ENCODE measurements at regions not wholly inside any gene's neighbourhood (a gene's known extent, or its start where the extent isn't known, plus 50 kb on each side); places are given as distances from the start of the nearest gene placed in this dataset.
"Not testable (repeated sequence)": the region's sequence is repeated elsewhere in the genome, so short reads cannot be mapped to it uniquely, and the experiment has no call there.

DNA sequence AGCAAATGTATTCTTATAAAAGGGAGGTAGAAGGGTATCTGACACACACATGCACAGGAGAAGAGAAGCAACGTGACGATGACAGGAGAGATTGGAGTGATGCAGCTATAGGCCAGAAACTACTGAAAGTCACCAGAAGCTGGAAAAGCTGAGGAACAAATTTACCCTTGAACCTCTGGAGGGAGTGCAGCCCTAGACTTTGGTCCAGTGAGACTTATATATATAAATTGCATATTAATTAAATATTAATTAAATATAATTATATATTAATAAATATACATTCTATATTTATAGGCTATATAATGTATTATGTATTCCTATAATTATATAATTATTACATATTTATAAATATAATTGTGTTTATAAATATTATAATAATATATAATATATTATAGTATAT lies 96.5 kb upstream of the LMCD1 start:
- H3K36me3 Mint-ChIP-seq (ENCODE audit: low read depth) = no peaks in the 10 kb centered on the region
- H3K4me3 Mint-ChIP-seq = no peak overlapping the region
- H3K4me1 Mint-ChIP-seq = no peaks in the 10 kb centered on the region
- no peak for DNase-seq
- no peaks in the 10 kb centered on the region for H3K9me3 Mint-ChIP-seq
- H3K27me3 Mint-ChIP-seq = peaks cover 5% of the 10 kb centered on the region
- no peak overlapping the region for H3K27ac Mint-ChIP-seq
- CTCF ChIA-PET = no interaction called here
- POLR2A ChIA-PET = no interaction called here

DNA sequence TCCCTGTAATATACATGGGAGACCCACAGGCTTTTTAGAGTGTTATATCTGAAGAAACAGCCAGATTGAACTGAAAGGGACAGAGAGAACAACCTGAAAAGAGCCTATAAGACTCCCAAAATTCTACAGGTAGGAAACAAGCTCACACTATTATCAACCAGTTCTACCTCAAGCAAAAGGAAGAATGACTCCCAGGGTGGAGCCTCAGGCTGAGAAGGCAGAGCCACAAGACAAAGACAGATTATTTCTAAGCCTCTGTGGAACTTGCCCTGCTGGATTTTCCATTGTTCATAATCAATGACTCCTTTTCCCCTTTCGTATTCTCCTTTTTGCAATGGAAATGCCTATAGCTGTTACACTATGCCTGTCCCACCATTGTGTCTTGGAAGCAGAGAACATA lies 95.1 kb upstream of the LMCD1 start:
- Mint-ChIP-seq H3K9me3 (no peaks in the 10 kb centered on the region), H3K4me1 (no peaks in the 10 kb centered on the region), H3K36me3 (ENCODE audit: low read depth) (no peaks in the 10 kb centered on the region), H3K4me3 (no peak overlapping the region), H3K27me3 (peaks cover 5% of the 10 kb centered on the region), H3K27ac (no peak overlapping the region)
- CTCF ChIA-PET = no interaction called here
- DNase-seq = no peak
- POLR2A ChIA-PET = no interaction called here

DNA sequence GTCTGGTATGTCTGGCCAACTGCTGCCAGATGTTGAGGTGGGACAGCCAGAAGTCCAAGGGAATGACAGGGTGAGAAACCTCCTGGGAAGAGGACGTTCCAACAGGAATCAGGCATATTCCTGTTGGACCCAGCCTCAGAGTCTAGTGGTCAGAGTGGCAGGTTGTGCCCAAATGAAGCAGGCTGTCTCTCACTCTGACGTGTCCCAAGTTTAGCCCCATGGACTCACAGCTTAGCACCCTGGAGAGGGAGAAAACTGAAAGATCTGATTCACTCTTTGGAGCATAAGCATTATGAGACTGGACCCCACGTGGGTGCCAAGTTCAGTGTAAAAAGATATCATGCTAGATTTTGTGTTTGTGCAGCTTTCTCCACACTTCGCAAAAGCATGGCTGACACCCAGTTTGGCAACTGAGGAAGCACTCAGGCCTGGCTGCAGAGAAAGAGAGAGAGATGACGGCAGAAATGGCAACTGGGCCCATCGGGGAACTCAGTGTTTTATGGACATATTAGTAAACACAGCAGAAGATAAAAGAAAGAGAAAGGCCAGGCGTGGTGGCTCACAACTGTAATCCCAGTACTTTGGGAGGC lies 88.2 kb upstream of the LMCD1 start:
- Mint-ChIP-seq H3K4me1 (peaks cover 5% of the 10 kb centered on the region), H3K9me3 (no peaks in the 10 kb centered on the region), H3K27ac (no peak overlapping the region), H3K27me3 (no peaks in the 10 kb centered on the region), H3K4me3 (no peak overlapping the region), H3K36me3 (ENCODE audit: low read depth) (no peaks in the 10 kb centered on the region)
- ChIA-PET POLR2A (no interaction called here), CTCF (interaction anchor here (1.5 kb wide), 1 partner anchor 89 kb away, joined by 5 read pairs; no protein-coding TSS in a partner anchor)
- no peak for DNase-seq

DNA sequence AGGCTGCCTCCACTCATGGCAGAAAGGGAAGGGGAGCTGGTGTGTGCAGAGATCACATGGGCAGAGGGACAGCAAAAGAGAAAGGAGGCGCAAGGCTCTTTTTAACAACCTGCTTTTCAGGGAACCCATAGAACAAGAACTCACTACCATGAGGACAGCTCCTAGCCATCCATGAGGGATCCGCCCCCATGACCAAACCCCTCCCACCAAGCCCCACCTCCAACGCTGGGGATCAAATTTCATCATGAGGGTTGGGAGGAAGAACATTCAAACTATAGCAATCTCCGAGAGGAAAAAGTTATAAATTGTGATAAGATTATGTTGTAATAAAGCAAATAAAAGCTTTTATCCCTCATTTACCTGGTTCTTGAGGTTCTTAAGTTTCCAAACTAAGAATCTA lies 84.7 kb upstream of the LMCD1 start:
- no peak for DNase-seq
- ChIA-PET POLR2A (no interaction called here), CTCF (interaction anchor here (0.7 to 3.1 kb wide), 11 partner anchors 9 to 570 kb away, joined by 3 to 26 read pairs (median 4); no protein-coding TSS in a partner anchor)
- Mint-ChIP-seq H3K27ac (no peak overlapping the region), H3K36me3 (ENCODE audit: low read depth) (no peaks in the 10 kb centered on the region), H3K27me3 (no peaks in the 10 kb centered on the region), H3K4me3 (no peak overlapping the region), H3K4me1 (peaks cover 5% of the 10 kb centered on the region), H3K9me3 (no peaks in the 10 kb centered on the region)

GRCh38 chr3:8420612-8421011 lies 81.0 kb upstream of the LMCD1 start:
- no peak overlapping the region for H3K27ac Mint-ChIP-seq
- H3K36me3 Mint-ChIP-seq (ENCODE audit: low read depth) = no peaks in the 10 kb centered on the region
- no peaks in the 10 kb centered on the region for H3K27me3 Mint-ChIP-seq
- H3K4me3 Mint-ChIP-seq = no peak overlapping the region
- no peak for DNase-seq
- ChIA-PET POLR2A (no interaction called here), CTCF (no interaction called here)
- H3K4me1 Mint-ChIP-seq = peaks cover 5% of the 10 kb centered on the region
- peaks cover 2% of the 10 kb centered on the region for H3K9me3 Mint-ChIP-seq

GRCh38 chr3:8421267-8421666 lies 80.4 kb upstream of the LMCD1 start:
- Mint-ChIP-seq H3K27me3 (no peaks in the 10 kb centered on the region), H3K27ac (no peak overlapping the region), H3K4me3 (no peak overlapping the region), H3K4me1 (peaks cover 5% of the 10 kb centered on the region), H3K36me3 (ENCODE audit: low read depth) (no peaks in the 10 kb centered on the region), H3K9me3 (peaks cover 2% of the 10 kb centered on the region)
- CTCF ChIA-PET = no interaction called here
- no peak for DNase-seq
- POLR2A ChIA-PET = no interaction called here

DNA sequence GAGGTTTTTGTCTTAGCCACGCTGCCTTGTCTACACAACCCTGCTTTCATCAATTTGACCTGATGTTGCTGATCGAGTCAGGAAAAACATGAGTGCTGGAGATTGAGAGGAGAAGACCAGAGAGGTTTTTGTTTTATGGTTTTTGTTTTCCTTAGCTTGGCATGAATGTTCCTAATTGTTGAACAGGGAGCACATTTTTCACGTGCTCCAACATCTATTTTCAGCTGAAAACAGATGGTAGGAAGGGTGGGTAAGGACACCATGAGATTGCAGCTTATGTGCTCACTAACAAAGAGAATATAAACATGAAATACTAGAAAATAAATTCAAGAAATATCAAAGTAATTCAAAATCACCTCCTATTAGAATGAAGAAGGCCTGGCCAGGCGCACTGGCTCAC lies 79.9 kb upstream of the LMCD1 start:
- Mint-ChIP-seq H3K4me3 (no peak overlapping the region), H3K4me1 (peaks cover 4% of the 10 kb centered on the region), H3K27ac (no peak overlapping the region), H3K9me3 (peaks cover 2% of the 10 kb centered on the region), H3K36me3 (ENCODE audit: low read depth) (no peaks in the 10 kb centered on the region), H3K27me3 (no peaks in the 10 kb centered on the region)
- DNase-seq = no peak
- POLR2A ChIA-PET = no interaction called here
- CTCF ChIA-PET = no interaction called here

GRCh38 chr3:8423307-8423706 lies 78.3 kb upstream of the LMCD1 start:
- no peaks in the 10 kb centered on the region for H3K27me3 Mint-ChIP-seq
- POLR2A ChIA-PET = no interaction called here
- no peaks in the 10 kb centered on the region for H3K36me3 Mint-ChIP-seq (ENCODE audit: low read depth)
- H3K9me3 Mint-ChIP-seq = peaks cover 2% of the 10 kb centered on the region
- H3K4me3 Mint-ChIP-seq = no peak overlapping the region
- H3K27ac Mint-ChIP-seq = no peak overlapping the region
- no peak for DNase-seq
- no peaks in the 10 kb centered on the region for H3K4me1 Mint-ChIP-seq
- CTCF ChIA-PET = no interaction called here

GRCh38 chr3:8424281-8424680 lies 77.3 kb upstream of the LMCD1 start:
- ChIA-PET POLR2A (no interaction called here), CTCF (no interaction called here)
- Mint-ChIP-seq H3K27ac (no peak overlapping the region), H3K4me3 (no peak overlapping the region), H3K9me3 (peaks cover 2% of the 10 kb centered on the region), H3K27me3 (no peaks in the 10 kb centered on the region), H3K4me1 (no peaks in the 10 kb centered on the region), H3K36me3 (ENCODE audit: low read depth) (no peaks in the 10 kb centered on the region)
- no peak for DNase-seq

DNA sequence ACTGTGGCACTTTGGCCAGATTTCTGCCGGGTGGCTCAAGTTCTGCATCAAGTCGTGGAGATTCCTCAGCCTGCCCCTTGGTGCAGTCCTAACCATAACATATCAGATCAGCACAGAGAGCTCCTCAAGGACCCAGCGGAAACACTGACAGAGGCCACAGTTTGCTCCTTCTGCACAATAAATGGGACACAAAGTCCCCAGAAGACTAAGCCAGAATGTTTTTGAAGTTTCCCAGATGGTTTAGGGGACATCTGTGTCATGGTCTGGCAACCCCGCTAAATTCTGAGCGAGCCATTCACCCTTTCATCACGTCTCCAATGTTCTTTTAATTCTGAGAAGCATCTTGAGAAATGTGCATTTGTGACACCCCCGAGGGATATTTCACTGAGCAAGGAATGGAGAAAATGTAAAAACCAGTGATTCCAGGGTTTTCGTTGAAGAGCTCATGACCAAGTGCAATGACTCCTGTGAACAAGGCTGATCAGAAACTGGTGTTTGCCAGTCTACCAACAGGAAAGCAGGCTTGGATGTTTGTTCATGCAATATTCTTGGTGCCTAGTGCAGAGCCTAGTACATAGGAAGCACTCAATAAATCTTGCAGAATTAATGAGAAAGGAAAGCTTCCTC lies 64.8 kb upstream of the LMCD1 start:
- Mint-ChIP-seq H3K36me3 (ENCODE audit: low read depth) (no peaks in the 10 kb centered on the region), H3K4me1 (no peaks in the 10 kb centered on the region), H3K4me3 (no peak overlapping the region), H3K9me3 (peaks cover 4% of the 10 kb centered on the region), H3K27ac (no peak overlapping the region), H3K27me3 (no peaks in the 10 kb centered on the region)
- no peak for DNase-seq
- ChIA-PET CTCF (interaction anchor here (0.6 kb wide), 1 partner anchor 198 kb away, joined by 3 read pairs; no protein-coding TSS in a partner anchor), POLR2A (no interaction called here)

- DNase-seq = no peak
- Mint-ChIP-seq H3K27me3 (no peaks in the 10 kb centered on the region), H3K36me3 (ENCODE audit: low read depth) (no peaks in the 10 kb centered on the region), H3K4me1 (no peaks in the 10 kb centered on the region), H3K4me3 (no peak overlapping the region), H3K27ac (no peak overlapping the region), H3K9me3 (peaks cover 4% of the 10 kb centered on the region)
- CTCF ChIA-PET = no interaction called here
- POLR2A ChIA-PET = no interaction called here
Measured at GRCh38 chr3:8438507-8439079, 63.0 kb upstream of the LMCD1 start.

GRCh38 chr3:8440142-8440541 lies 61.5 kb upstream of the LMCD1 start:
- POLR2A ChIA-PET; H3K4me1 Mint-ChIP-seq; H3K4me3 Mint-ChIP-seq; H3K27me3 Mint-ChIP-seq; CTCF ChIA-PET; DNase-seq; H3K27ac Mint-ChIP-seq; H3K9me3 Mint-ChIP-seq; H3K36me3 Mint-ChIP-seq (ENCODE audit: low read depth): not testable (repeated sequence)

- ChIA-PET POLR2A (no interaction called here), CTCF (interaction anchor here (1.5 kb wide), 1 partner anchor 60 kb away, joined by 3 read pairs; the partner anchor contains the start of gene LMCD1)
- H3K9me3 Mint-ChIP-seq = peaks cover 4% of the 10 kb centered on the region
- H3K27me3 Mint-ChIP-seq = peaks cover 3% of the 10 kb centered on the region
- no peaks in the 10 kb centered on the region for H3K36me3 Mint-ChIP-seq (ENCODE audit: low read depth)
- no peaks in the 10 kb centered on the region for H3K4me1 Mint-ChIP-seq
- no peak overlapping the region for H3K27ac Mint-ChIP-seq
- DNase-seq = no peak
- no peak overlapping the region for H3K4me3 Mint-ChIP-seq
Measured at GRCh38 chr3:8441969-8442559, 59.6 kb upstream of the LMCD1 start.
